ENCODE measurements at regions not wholly inside any gene's neighbourhood (a gene's known extent, or its start where the extent isn't known, plus 50 kb on each side); places are given as distances from the start of the nearest gene placed in this dataset.
"Not testable (repeated sequence)": the region's sequence is repeated elsewhere in the genome, so short reads cannot be mapped to it uniquely, and the experiment has no call there.

DNA sequence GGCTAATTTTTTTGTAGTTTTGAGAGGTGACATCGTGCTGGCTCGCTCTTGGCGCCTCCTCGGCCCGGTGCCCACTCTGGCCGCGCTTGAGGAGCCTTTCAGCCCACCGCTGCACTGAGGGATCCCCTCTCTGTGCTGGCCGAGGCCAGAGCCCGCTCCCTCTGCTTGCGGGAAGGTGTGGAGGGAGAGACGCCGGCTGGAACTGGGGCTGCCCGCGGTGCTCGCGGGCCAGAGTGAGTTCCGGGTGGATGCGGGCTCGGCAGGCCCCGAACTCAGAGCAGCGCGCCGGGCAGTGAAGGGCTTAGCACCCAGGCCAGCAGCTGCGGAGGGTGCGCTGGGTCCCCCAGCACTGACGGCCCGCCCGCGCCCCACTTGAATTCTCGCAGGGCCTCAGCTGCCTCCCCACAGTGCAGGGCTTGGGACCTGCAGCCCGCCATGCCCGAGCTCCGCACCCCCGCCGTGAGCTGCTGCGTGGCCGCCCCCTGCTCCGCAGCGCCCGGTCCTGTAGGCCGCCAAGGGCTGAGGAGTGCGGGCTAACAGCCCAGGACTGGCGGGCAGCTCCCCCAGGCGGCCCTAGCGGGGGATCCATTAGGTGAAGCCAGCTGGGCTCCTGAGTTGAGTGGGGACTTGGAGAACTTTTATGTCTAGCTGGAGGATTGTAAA is 113.2 kb upstream of the ZSWIM2 start:
- H3K4me3 ChIP-seq (replicated peaks; ENCODE audit: insufficient read depth, low read length), result no peak overlapping the region

DNA sequence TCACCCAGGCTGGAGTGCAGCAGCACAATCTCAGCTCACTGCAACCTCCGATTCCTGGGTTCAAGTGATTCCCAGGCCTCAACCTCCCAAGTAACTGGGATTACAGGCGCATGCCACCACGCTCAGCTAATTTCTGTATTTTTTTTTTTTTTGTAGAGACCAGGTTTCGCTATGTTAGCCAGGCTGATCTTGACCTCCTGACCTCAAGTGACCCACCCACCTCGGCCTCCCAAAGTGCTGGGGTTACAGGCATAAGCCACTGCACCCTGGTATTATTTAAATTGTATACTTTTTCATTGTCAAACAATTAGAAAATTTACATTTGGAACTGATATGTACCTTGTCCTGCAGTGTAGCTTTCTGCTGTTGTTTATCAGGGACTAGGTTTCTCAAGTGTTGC is 111.3 kb upstream of the ZSWIM2 start:
- not testable (repeated sequence) for H3K27ac ChIP-seq (replicated peaks); H3K27me3 ChIP-seq (ENCODE audit: insufficient read depth, poor library complexity, severe bottlenecking); DNase-seq (ENCODE audit: low read depth in 1 of 2, low spot score in 1 of 2); H3K4me3 ChIP-seq (replicated peaks; ENCODE audit: insufficient read depth, low read length)

More for the DNA sequence above, 113.2 kb upstream of the ZSWIM2 start:
- no peak overlapping the region for H3K27ac ChIP-seq (replicated peaks)
- H3K27me3 ChIP-seq (ENCODE audit: insufficient read depth, poor library complexity, severe bottlenecking), result no peaks in the 10 kb centered on the region
- TF ChIP-seq, protein P1, sequence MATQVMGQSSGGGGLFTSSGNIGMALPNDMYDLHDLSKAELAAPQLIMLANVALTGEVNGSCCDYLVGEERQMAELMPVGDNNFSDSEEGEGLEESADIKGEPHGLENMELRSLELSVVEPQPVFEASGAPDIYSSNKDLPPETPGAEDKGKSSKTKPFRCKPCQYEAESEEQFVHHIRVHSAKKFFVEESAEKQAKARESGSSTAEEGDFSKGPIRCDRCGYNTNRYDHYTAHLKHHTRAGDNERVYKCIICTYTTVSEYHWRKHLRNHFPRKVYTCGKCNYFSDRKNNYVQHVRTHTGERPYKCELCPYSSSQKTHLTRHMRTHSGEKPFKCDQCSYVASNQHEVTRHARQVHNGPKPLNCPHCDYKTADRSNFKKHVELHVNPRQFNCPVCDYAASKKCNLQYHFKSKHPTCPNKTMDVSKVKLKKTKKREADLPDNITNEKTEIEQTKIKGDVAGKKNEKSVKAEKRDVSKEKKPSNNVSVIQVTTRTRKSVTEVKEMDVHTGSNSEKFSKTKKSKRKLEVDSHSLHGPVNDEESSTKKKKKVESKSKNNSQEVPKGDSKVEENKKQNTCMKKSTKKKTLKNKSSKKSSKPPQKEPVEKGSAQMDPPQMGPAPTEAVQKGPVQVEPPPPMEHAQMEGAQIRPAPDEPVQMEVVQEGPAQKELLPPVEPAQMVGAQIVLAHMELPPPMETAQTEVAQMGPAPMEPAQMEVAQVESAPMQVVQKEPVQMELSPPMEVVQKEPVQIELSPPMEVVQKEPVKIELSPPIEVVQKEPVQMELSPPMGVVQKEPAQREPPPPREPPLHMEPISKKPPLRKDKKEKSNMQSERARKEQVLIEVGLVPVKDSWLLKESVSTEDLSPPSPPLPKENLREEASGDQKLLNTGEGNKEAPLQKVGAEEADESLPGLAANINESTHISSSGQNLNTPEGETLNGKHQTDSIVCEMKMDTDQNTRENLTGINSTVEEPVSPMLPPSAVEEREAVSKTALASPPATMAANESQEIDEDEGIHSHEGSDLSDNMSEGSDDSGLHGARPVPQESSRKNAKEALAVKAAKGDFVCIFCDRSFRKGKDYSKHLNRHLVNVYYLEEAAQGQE (IDR thresholded peaks at IDR 0.05; ENCODE audit: insufficient replicate concordance, low read depth), result no peak
- TF ChIP-seq SPI1 (IDR thresholded peaks at IDR 0.05; ENCODE audit: borderline replicate concordance, low read depth) (no peak), POLR2AphosphoS5 (IDR thresholded peaks at IDR 0.05; ENCODE audit: low read depth) (no peak), GABPA (IDR thresholded peaks at IDR 0.05; ENCODE audit: low read depth) (no peak)
- TF ChIP-seq, protein P2, sequence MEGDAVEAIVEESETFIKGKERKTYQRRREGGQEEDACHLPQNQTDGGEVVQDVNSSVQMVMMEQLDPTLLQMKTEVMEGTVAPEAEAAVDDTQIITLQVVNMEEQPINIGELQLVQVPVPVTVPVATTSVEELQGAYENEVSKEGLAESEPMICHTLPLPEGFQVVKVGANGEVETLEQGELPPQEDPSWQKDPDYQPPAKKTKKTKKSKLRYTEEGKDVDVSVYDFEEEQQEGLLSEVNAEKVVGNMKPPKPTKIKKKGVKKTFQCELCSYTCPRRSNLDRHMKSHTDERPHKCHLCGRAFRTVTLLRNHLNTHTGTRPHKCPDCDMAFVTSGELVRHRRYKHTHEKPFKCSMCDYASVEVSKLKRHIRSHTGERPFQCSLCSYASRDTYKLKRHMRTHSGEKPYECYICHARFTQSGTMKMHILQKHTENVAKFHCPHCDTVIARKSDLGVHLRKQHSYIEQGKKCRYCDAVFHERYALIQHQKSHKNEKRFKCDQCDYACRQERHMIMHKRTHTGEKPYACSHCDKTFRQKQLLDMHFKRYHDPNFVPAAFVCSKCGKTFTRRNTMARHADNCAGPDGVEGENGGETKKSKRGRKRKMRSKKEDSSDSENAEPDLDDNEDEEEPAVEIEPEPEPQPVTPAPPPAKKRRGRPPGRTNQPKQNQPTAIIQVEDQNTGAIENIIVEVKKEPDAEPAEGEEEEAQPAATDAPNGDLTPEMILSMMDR (IDR thresholded peaks at IDR 0.05; ENCODE audit: insufficient read depth, low read length), result no peak
- DNase-seq (ENCODE audit: low read depth in 1 of 2, low spot score in 1 of 2), result no peak

DNA sequence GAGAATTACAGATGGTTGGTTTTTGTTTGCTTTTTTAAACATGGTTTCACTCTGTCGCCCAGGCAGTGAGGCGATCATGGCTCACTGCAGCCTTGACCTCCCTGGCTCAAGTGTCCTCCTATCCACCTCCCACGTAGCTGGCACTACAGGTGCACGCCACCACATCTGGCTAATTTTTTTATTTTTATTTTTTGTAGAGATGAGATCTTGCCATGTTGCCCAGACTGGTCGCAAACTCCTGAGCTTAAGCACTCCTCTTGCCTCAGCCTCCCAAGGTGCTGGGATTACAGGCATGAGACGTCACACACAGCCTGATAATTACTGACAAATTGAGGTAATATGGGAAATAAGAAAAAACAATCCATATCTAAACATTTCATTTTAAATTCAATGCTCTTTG is 110.5 kb upstream of the ZSWIM2 start:
- TF ChIP-seq, protein P1 (IDR thresholded peaks at IDR 0.05; ENCODE audit: insufficient replicate concordance, low read depth), result no peak
- no peak for TF ChIP-seq SPI1 (IDR thresholded peaks at IDR 0.05; ENCODE audit: borderline replicate concordance, low read depth)
- TF ChIP-seq POLR2AphosphoS5 (IDR thresholded peaks at IDR 0.05; ENCODE audit: low read depth), result no peak
- TF ChIP-seq, protein P2 (IDR thresholded peaks at IDR 0.05; ENCODE audit: insufficient read depth, low read length), result no peak
- DNase-seq (ENCODE audit: low read depth in 1 of 2, low spot score in 1 of 2), result no peak
- H3K27ac ChIP-seq (replicated peaks), result no peak overlapping the region
- H3K4me3 ChIP-seq (replicated peaks; ENCODE audit: insufficient read depth, low read length), result no peak overlapping the region
- no peaks in the 10 kb centered on the region for H3K27me3 ChIP-seq (ENCODE audit: insufficient read depth, poor library complexity, severe bottlenecking)

DNA sequence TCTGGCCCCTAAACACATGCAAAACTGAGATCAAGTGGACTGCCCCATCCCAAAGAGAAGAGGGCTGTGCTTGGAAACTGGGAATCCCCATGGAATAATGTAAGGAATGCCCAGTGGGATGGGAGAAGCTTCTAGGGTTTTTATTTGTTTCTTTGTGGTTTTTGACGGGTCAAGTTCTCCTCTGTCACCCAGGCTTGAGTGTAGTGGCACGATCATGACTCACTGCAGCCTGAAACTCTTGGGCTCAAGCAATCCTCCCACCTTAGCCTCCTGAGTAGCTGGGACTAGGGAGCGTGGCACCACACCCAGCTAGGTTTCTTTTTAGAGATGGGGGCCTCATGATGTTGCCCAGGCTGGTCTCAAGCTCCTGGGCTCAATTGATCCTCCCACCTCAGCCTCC is 101.7 kb upstream of the ZSWIM2 start:
- Histone ChIP-seq H3K4me3 (replicated peaks; ENCODE audit: insufficient read depth, low read length) (no peak overlapping the region), H3K27ac (replicated peaks) (no peak overlapping the region), H3K27me3 (ENCODE audit: insufficient read depth, poor library complexity, severe bottlenecking) (no peaks in the 10 kb centered on the region)
- TF ChIP-seq GABPA (IDR thresholded peaks at IDR 0.05; ENCODE audit: low read depth) (no peak), SPI1 (IDR thresholded peaks at IDR 0.05; ENCODE audit: borderline replicate concordance, low read depth) (no peak)
- TF ChIP-seq, protein P1 (IDR thresholded peaks at IDR 0.05; ENCODE audit: insufficient replicate concordance, low read depth), result no peak
- DNase-seq (ENCODE audit: low read depth in 1 of 2, low spot score in 1 of 2), result no peak
